GM23338 (cell line): ENCODE measurements at regions not wholly inside any gene's neighbourhood (a gene's known extent, or its start where the extent isn't known, plus 50 kb on each side); places are given as distances from the start of the nearest gene placed in this dataset.

ENCODE experiments used
- ATAC-seq: fragments of 200-7000 bp; cut with Tn5 transposase; 3 replicates; pipeline ENCODE4 v1.9.1; 2020
- DNase-seq: peaks from one replicate; pipeline ENCODE4 v3.0.0-alpha.2; 2015; ENCODE audit warnings: low spot score
- H2AFZ ChIP-seq: fragments of 200-600 bp; sonication (generic); 2 replicates; pipeline ENCODE4 v1.8.0; 2016; ENCODE audit warnings: antibody characterized with exemption, mild to moderate bottlenecking, moderate library complexity
- H3F3A ChIP-seq: fragments of 200-600 bp; sonication (generic); replicated peaks from 2 replicates; pipeline ENCODE4 v1.8.0; 2017; ENCODE audit warnings: antibody characterized with exemption, mixed run types, low read depth
- H3K27ac ChIP-seq: fragments of 200-600 bp; sonication (generic); 2 replicates; pipeline ENCODE4 v1.6.1; 2016; ENCODE audit warnings: low read depth
- H3K27me3 ChIP-seq: fragments of 200-600 bp; sonication (generic); 2 replicates; pipeline ENCODE4 v1.8.0; 2016; ENCODE audit warnings: mild to moderate bottlenecking, mixed run types, moderate library complexity; ENCODE audit not compliant: insufficient read depth
- H3K36me3 ChIP-seq: fragments of 200-600 bp; sonication (generic); 2 replicates; pipeline ENCODE4 v1.8.0; 2016; ENCODE audit warnings: mild to moderate bottlenecking; ENCODE audit not compliant: insufficient read depth
- H3K4me1 ChIP-seq: fragments of 200-600 bp; sonication (generic); 2 replicates; pipeline ENCODE4 v1.8.0; 2016; ENCODE audit warnings: mild to moderate bottlenecking, moderate library complexity; ENCODE audit not compliant: insufficient read depth
- H3K4me2 ChIP-seq: fragments of 200-600 bp; sonication (generic); 2 replicates; pipeline ENCODE4 v1.7.1; 2017; ENCODE audit warnings: mixed run types
- H3K4me3 ChIP-seq: fragments of 200-600 bp; sonication (generic); 2 replicates; pipeline ENCODE4 v1.6.1; 2016; ENCODE audit warnings: mixed run types
- H3K79me2 ChIP-seq: fragments of 200-600 bp; sonication (generic); replicated peaks from 2 replicates; pipeline ENCODE4 v1.8.0; 2017; ENCODE audit warnings: mild to moderate bottlenecking; ENCODE audit not compliant: insufficient read depth
- H3K9me2 ChIP-seq: fragments of 200-600 bp; sonication (generic); 2 replicates; pipeline ENCODE4 v1.8.0; 2017; ENCODE audit not compliant: insufficient read depth
- H4K20me1 ChIP-seq: fragments of 200-600 bp; sonication (generic); replicated peaks from 2 replicates; pipeline ENCODE4 v1.8.0; 2017; ENCODE audit warnings: mild to moderate bottlenecking; ENCODE audit not compliant: insufficient read depth
- H3K27ac Mint-ChIP-seq: 2 replicates; pipeline ENCODE4 v1.8.0; 2020; ENCODE audit warnings: inconsistent platforms, mild to moderate bottlenecking, moderate library complexity, mixed read lengths
- H3K27me3 Mint-ChIP-seq: 3 replicates; pipeline ENCODE4 v1.8.0; 2022; ENCODE audit warnings: low read depth, mild to moderate bottlenecking, moderate library complexity, mixed read lengths, inconsistent platforms; ENCODE audit not compliant: insufficient read depth, poor library complexity
- H3K36me3 Mint-ChIP-seq: 3 replicates; pipeline ENCODE4 v1.8.0; 2021; ENCODE audit warnings: low read depth, mild to moderate bottlenecking, inconsistent platforms, moderate library complexity, mixed read lengths
- H3K4me1 Mint-ChIP-seq: 3 replicates; pipeline ENCODE4 v1.8.0; 2020; ENCODE audit warnings: mild to moderate bottlenecking, inconsistent platforms, mixed read lengths
- H3K4me3 Mint-ChIP-seq: 3 replicates; pipeline ENCODE4 v1.8.0; 2021; ENCODE audit warnings: moderate library complexity, mild to moderate bottlenecking, inconsistent platforms, mixed read lengths
- H3K9me3 Mint-ChIP-seq: 3 replicates; pipeline ENCODE4 v1.8.0; 2020; ENCODE audit warnings: moderate library complexity, mild to moderate bottlenecking, inconsistent platforms, mixed read lengths
- CTCF ChIP-seq, 2 experiments: fragments of 200-600 bp in 1 of 2; sonication (generic) in 1 of 2; conservative IDR thresholded peaks; 2 replicates each; pipeline versions ENCODE4 v1.5.1 to v1.6.1; 2016 to 2017; ENCODE audit warnings: antibody characterized with exemption in 2 of 2, low read depth in 2 of 2, mild to moderate bottlenecking in 2 of 2, moderate library complexity in 1 of 2
- ETS1 ChIP-seq: IDR thresholded peaks from 2 replicates; pipeline ENCODE4 v1.6.1; 2016; ENCODE audit warnings: antibody characterized with exemption
- EZH2phosphoT487 ChIP-seq: fragments of 200-600 bp; sonication (generic); IDR thresholded peaks from one replicate; pipeline ENCODE4 v1.8.1; 2018; ENCODE audit warnings: antibody characterized with exemption; ENCODE audit not compliant: unreplicated experiment
- JUNB ChIP-seq: IDR thresholded peaks from one replicate; pipeline ENCODE4 v1.6.1; 2016; ENCODE audit warnings: antibody characterized with exemption; ENCODE audit not compliant: unreplicated experiment
- POLR2AphosphoS5 ChIP-seq: IDR thresholded peaks from 2 replicates; pipeline ENCODE4 v1.6.1; 2016; ENCODE audit warnings: antibody characterized with exemption, low read depth
- REST ChIP-seq: IDR thresholded peaks from one replicate; pipeline ENCODE4 v1.6.1; 2018; ENCODE audit warnings: antibody characterized with exemption; ENCODE audit not compliant: unreplicated experiment
- ZNF462 ChIP-seq: fragments of 250-450 bp; sonication (Bioruptor Pico); IDR thresholded peaks from 2 replicates; pipeline ENCODE4 v1.5.0; 2020; ENCODE audit warnings: mild to moderate bottlenecking, moderate library complexity

GRCh38 chr5:96245140-96246091, 187.6 kb downstream of the PCSK1 start (continued):
- TF ChIP-seq ZNF462 (no peak), REST (no peak)

GRCh38 chr5:96244696-96245095, 188.4 kb downstream of the PCSK1 start:
- H3K4me1 Mint-ChIP-seq: peaks cover 4% of the 10 kb centered on the region; the same call in 2 of the 3 replicates
- Histone ChIP-seq H4K20me1 (no peaks in the 10 kb centered on the region), H3K27me3 (no peaks in the 10 kb centered on the region), H3K9me2 (no peaks in the 10 kb centered on the region), H3K4me2 (no peak overlapping the region), H2AFZ (no peak overlapping the region), H3K4me1 (no peaks in the 10 kb centered on the region), H3K79me2 (no peaks in the 10 kb centered on the region), H3K4me3 (no peak overlapping the region), H3K36me3 (no peaks in the 10 kb centered on the region), H3K27ac (no peak overlapping the region), H3F3A (no peaks in the 10 kb centered on the region)
- H3K27me3 Mint-ChIP-seq: no peaks in the 10 kb centered on the region
- H3K9me3 Mint-ChIP-seq: no peaks in the 10 kb centered on the region; the same call in 2 of the 3 replicates
- no peak for DNase-seq
- H3K36me3 Mint-ChIP-seq: no peaks in the 10 kb centered on the region
- ATAC-seq: no peak
- H3K27ac Mint-ChIP-seq: no peak overlapping the region
- H3K4me3 Mint-ChIP-seq: no peak overlapping the region
- no peak for TF ChIP-seq ETS1
- TF ChIP-seq CTCF (conservative IDR thresholded peaks at IDR 0.05; ENCODE audit: low read depth in 2 of 2): no peak
- no peak for TF ChIP-seq POLR2AphosphoS5
- no peak for TF ChIP-seq EZH2phosphoT487
- no peak for TF ChIP-seq JUNB
